Dedifferentiated amniotic fluid mesenchymal stem cell (primary cell): ENCODE measurements at regions not wholly inside any gene's neighbourhood (a gene's known extent, or its start where the extent isn't known, plus 50 kb on each side); places are given as distances from the start of the nearest gene placed in this dataset.

ENCODE experiments used
- DNase-seq: peaks from one replicate; pipeline ENCODE4 v3.0.0-alpha.2; 2016; ENCODE audit errors: extremely low spot score

GRCh38 chr12:92614502-92614901 lies 88.3 kb upstream of the PLEKHG7 start:
- DNase-seq = no peak

GRCh38 chr12:92614001-92614400 lies 88.8 kb upstream of the PLEKHG7 start:
- no peak for DNase-seq

- DNase-seq = no peak
These were observed 90.2 kb upstream of the PLEKHG7 start for GRCh38 chr12:92612611-92613010.

- DNase-seq = peak; percentile 20
These were observed 94.4 kb upstream of the PLEKHG7 start for GRCh38 chr12:92608151-92609091.

GRCh38 chr12:92606956-92607355 lies 95.8 kb upstream of the PLEKHG7 start:
- DNase-seq = no peak

- peak; percentile 21 for DNase-seq
These were observed 97.1 kb upstream of the PLEKHG7 start for GRCh38 chr12:92605621-92606170.

GRCh38 chr12:92604786-92605185 lies 98.0 kb upstream of the PLEKHG7 start:
- DNase-seq = no peak

- DNase-seq = no peak
These were observed 98.9 kb upstream of the PLEKHG7 start for GRCh38 chr12:92603741-92604432.

- no peak for DNase-seq
These were observed 99.7 kb upstream of the PLEKHG7 start for GRCh38 chr12:92602930-92603623.

GRCh38 chr12:92602476-92602875 lies 100.3 kb upstream of the PLEKHG7 start:
- peak; percentile 76 for DNase-seq

- no peak for DNase-seq
These were observed 101.1 kb upstream of the PLEKHG7 start for GRCh38 chr12:92601680-92602079.

GRCh38 chr12:92601176-92601575 lies 101.6 kb upstream of the PLEKHG7 start:
- DNase-seq = no peak

- no peak for DNase-seq
These were observed 102.7 kb upstream of the PLEKHG7 start for GRCh38 chr12:92600052-92600451.

- no peak for DNase-seq
These were observed 104.8 kb upstream of the PLEKHG7 start for GRCh38 chr12:92597997-92598396.

- no peak for DNase-seq
These were observed 105.7 kb upstream of the PLEKHG7 start for GRCh38 chr12:92597118-92597517.

- DNase-seq = peak; percentile 29
These were observed 106.4 kb upstream of the PLEKHG7 start for GRCh38 chr12:92596383-92596782.

- DNase-seq = no peak
These were observed 107.1 kb upstream of the PLEKHG7 start for GRCh38 chr12:92595663-92596062.

GRCh38 chr12:92593734-92594402 lies 108.9 kb upstream of the PLEKHG7 start:
- DNase-seq = peak; percentile 38

GRCh38 chr12:92585115-92585727 lies 117.6 kb upstream of the PLEKHG7 start:
- DNase-seq = no peak

- DNase-seq = no peak
These were observed 118.9 kb upstream of the PLEKHG7 start for GRCh38 chr12:92583910-92584309.

GRCh38 chr12:92582893-92583292 lies 119.9 kb upstream of the PLEKHG7 start:
- DNase-seq = no peak
